ENCODE measurements at regions not wholly inside any gene's neighbourhood (a gene's known extent, or its start where the extent isn't known, plus 50 kb on each side); places are given as distances from the start of the nearest gene placed in this dataset.

DNA sequence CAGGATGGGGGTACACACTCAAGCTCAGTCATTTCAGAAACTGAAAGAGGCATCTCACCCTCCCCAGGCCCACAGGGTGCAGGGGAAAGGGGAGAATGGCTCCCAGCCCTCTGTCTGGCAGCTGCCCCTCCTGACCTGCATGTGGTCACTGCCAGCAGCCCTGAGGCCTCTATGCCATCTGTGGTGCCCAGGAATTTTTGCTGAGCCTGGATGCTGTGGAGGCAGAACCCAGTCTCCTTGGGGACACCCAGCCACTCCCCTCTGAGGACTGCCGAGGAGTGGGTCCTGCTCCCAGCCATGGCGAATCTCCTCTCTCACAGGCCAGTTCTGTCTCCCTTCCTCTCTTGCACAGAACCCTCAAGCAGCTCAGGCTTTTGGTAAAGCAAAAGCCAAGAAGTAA, 104.0 kb upstream of the ALDH1B1 start:
- intact Hi-C loops (cut with DNase I) = loop anchor here in 1 of 10 donors (10.0 kb wide), 1 partner anchor 56 kb away; no protein-coding TSS in a partner anchor
- no peak for TF ChIP-seq POLR2A (IDR thresholded peaks at IDR 0.05)
- TF ChIP-seq, protein P1, sequence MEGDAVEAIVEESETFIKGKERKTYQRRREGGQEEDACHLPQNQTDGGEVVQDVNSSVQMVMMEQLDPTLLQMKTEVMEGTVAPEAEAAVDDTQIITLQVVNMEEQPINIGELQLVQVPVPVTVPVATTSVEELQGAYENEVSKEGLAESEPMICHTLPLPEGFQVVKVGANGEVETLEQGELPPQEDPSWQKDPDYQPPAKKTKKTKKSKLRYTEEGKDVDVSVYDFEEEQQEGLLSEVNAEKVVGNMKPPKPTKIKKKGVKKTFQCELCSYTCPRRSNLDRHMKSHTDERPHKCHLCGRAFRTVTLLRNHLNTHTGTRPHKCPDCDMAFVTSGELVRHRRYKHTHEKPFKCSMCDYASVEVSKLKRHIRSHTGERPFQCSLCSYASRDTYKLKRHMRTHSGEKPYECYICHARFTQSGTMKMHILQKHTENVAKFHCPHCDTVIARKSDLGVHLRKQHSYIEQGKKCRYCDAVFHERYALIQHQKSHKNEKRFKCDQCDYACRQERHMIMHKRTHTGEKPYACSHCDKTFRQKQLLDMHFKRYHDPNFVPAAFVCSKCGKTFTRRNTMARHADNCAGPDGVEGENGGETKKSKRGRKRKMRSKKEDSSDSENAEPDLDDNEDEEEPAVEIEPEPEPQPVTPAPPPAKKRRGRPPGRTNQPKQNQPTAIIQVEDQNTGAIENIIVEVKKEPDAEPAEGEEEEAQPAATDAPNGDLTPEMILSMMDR (IDR thresholded peaks at IDR 0.05) = no peak
- 73 to 90% (median 80%) methylated on average over 2 of the region's 2 CpGs for WGBS, 4 donors

DNA sequence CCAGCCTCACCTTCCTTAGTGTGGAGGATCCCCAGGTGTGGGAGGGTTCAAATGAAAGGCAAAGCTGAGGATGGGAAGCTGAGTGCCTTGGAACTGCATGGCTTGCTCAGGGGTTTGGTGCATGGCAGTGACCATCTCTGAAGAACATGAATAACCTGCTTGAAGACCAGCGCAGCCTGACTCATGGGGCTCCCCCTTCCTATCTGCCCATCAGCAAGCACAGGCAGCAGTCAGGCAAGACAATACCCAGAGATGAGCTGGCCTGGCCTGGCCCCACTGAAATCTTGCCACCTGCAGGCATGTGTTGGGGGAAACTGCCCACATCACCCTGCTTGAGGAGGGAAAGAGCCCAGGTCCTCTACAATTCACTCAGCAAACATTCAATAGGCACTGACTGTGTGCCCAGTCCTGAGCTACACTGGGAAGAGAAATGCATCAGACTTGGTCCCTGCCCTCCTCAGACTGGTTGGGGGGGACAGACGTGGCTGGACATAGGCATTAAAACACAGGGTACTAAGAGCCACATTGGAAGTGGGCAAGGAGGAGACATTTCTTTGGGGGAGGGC, 105.0 kb upstream of the ALDH1B1 start:
- Histone ChIP-seq H3K4me3 (no peak overlapping the region), H3K36me3 (no peaks in the 10 kb centered on the region), H3K27me3 (no peaks in the 10 kb centered on the region), H3K9me3 (peaks cover 0 to 3% (median 0%) of the 10 kb centered on the region in 12 donors), H3K4me1 (no peaks in the 10 kb centered on the region), H3K27ac (no peak overlapping the region)
- WGBS, 4 donors = 87 to 97% (median 93%) methylated on average over 2 of the region's 2 CpGs
- intact Hi-C loops (cut with DNase I) = loop anchor here in 1 of 10 donors (10.0 kb wide), 1 partner anchor 57 kb away; no protein-coding TSS in a partner anchor
- no peak for ATAC-seq
- TF ChIP-seq, protein P1 (IDR thresholded peaks at IDR 0.05) = no peak
- TF ChIP-seq POLR2A (IDR thresholded peaks at IDR 0.05) = no peak
- no peak for DNase-seq

More for the DNA sequence above, 104.0 kb upstream of the ALDH1B1 start:
- Histone ChIP-seq H3K36me3 (no peaks in the 10 kb centered on the region), H3K4me3 (no peak overlapping the region), H3K9me3 (peaks cover 0 to 3% (median 0%) of the 10 kb centered on the region in 12 donors), H3K27ac (no peak overlapping the region), H3K4me1 (no peaks in the 10 kb centered on the region), H3K27me3 (no peaks in the 10 kb centered on the region)
- no peak for DNase-seq
- no peak for ATAC-seq

DNA sequence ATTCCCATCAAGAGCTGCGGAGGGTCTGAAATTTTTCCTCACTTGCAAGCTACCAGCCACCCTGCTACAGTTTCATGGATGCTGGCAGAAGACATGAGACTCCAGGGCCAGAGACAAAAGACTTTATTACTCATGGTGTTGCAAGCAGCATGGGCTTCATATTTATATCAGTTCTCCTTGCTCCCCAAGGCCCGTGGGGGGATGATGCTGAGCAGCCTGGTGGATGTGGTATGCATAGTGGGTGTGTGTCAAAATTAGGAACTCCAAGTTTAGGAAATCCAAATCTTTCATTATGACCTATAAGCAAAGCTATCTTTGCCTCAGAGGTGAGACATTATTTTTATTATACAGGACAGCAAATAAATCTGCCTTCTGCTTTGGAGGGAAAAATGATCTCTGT, 105.7 kb upstream of the ALDH1B1 start:
- no peaks in the 10 kb centered on the region for H3K36me3 ChIP-seq
- no peak overlapping the region for H3K4me3 ChIP-seq
- intact Hi-C loops (cut with DNase I) = loop anchor here in 1 of 10 donors (10.0 kb wide), 1 partner anchor 58 kb away; no protein-coding TSS in a partner anchor
- peaks cover 0 to 3% (median 0%) of the 10 kb centered on the region in 12 donors for H3K9me3 ChIP-seq
- ATAC-seq (no peak), DNase-seq (no peak)
- H3K4me1 ChIP-seq = no peaks in the 10 kb centered on the region
- 77 to 93% (median 82%) methylated on average over 2 of the region's 2 CpGs for WGBS, 4 donors
- TF ChIP-seq POLR2A (IDR thresholded peaks at IDR 0.05) = no peak
- TF ChIP-seq, protein P1 (IDR thresholded peaks at IDR 0.05) = no peak
- H3K27me3 ChIP-seq = no peaks in the 10 kb centered on the region
- H3K27ac ChIP-seq = no peak overlapping the region

DNA sequence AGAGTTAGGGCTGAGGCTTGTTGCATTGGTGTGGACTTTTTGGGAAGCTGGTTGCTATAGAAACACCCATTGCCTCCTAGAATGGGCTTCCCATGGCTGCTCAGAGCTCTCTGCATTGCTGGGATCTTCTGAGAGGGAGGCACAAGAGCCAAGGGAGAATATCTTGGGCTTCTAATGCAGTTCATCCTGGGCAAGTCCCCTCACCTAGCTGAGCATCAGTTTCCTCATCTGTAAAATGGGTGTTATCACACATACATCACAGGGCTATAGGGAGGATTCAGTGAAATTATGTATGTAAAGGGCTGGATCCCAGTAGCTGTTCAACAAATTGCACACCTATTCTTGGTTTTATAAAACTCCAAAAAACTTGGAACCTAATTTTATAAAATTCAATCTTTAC, 106.1 kb upstream of the ALDH1B1 start:
- ATAC-seq = no peak
- H3K9me3 ChIP-seq = peaks cover 0 to 3% (median 0%) of the 10 kb centered on the region in 12 donors
- intact Hi-C loops (cut with DNase I) = loop anchor here in 1 of 10 donors (10.0 kb wide), 1 partner anchor 58 kb away; no protein-coding TSS in a partner anchor
- H3K4me1 ChIP-seq = no peaks in the 10 kb centered on the region
- DNase-seq = no peak
- no peak overlapping the region for H3K4me3 ChIP-seq
- H3K27ac ChIP-seq = no peak overlapping the region
- no peaks in the 10 kb centered on the region for H3K27me3 ChIP-seq
- H3K36me3 ChIP-seq = no peaks in the 10 kb centered on the region
- TF ChIP-seq, protein P1 (IDR thresholded peaks at IDR 0.05) = no peak
- no peak for TF ChIP-seq POLR2A (IDR thresholded peaks at IDR 0.05)
